ENCODE measurements at regions not wholly inside any gene's neighbourhood (a gene's known extent, or its start where the extent isn't known, plus 50 kb on each side); places are given as distances from the start of the nearest gene placed in this dataset.

DNA sequence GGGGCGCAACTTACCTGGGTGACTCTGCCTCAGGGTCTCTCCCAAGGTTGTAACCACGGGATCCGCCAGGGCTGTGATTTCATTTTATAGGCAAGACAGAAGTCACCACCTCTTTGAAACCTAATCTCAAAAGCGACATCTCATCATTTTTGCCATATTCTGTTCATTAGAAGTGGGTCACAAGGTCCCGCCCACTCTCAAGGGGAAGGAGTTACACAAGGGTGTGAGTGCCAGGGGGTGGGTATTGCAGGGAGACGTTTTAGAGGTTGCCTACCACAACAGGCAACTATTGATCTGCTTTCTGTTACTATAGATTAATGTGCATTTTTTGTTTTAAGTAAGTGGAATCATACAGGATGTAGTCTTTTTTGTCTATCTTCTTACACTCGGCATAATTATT lies 56.6 kb upstream of the ADPGK start:
- no peak for DNase-seq (ENCODE audit: low read depth in 4 of 4, low spot score in 3 of 4)

DNA sequence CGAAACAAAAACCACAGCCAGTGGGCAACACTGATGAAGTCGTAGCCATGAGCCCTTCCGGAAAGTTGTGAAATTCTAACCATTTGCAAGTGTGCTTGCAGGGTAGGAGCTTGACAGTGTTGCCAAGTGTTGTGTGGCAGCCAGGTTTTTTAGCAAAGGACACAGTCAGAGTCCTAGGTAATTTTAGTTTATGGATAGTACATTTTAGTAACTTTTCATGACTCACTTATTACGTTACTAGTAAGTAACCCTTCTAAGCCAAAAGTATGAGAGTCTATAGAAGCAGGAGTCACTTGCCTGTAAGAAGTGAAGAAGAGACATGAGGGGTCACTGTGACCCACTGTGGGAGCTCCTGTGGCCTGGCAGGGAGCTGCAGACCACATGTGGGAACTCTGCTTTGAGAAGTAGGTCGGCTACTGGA lies 54.8 kb upstream of the ADPGK start:
- DNase-seq (ENCODE audit: low read depth in 4 of 4, low spot score in 3 of 4) = no peak

DNA sequence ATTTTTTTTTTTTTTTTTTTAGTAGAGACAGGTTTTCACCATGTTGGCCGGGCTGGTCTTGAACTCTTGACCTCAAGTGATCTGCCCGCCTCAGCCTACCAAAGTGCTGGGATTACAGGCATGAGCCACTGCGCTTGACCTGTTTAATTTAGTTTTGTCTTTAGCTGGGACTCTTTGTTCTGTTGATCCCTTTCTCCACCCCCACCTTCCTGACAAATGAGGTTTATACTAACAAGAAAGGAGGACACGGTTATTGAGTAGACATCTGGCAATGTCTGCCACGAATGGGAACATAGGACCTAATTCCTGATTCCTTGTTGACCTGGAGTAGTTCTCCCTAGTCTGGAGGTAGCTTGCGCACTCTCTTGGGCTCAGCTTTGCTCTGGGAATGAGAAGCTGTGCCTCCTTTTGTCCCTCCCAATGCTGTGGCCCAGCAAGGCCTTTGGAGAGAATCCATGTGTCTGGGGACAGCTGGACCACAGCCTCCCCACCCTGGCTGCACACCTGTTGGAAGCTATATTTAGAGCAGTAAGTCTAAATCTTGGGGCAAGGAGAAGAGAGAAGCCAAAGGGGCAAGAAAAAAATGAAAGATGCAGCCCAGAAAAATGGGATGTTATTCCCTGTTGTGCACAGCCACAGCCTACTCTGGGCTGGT lies 53.2 kb upstream of the ADPGK start:
- DNase-seq (ENCODE audit: low read depth in 4 of 4, low spot score in 3 of 4) = no peak

DNA sequence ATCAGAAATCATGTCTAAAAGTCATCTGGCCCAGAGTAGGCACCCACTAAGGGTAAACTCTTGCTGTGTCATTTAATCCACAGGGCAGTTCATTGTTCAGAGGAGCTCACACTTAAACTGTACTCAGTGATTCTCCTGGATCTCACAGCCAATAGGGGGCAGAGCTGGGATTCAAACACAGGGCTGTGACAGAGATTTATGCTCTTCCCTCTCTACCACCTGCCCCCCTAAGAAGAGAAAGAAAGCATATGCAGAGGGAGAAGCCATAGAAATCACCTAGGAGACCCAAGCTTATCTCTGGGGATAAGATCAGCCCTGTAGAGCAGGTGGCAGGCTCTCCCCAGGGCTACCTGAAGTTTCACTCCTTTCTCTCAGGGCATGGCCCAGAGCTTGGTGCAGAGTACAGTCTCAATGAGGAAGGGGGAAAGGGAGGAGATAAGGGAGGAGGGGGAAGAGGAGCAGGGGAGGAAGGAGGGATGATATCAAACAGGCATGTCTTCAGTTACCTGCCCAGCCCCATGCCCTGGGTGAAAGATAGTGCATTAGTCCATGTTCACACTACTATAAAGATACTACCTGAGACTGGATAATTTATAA lies 51.8 kb upstream of the ADPGK start:
- DNase-seq (ENCODE audit: low read depth in 4 of 4, low spot score in 3 of 4) = peak in 1 of 4 donors; percentile 7

DNA sequence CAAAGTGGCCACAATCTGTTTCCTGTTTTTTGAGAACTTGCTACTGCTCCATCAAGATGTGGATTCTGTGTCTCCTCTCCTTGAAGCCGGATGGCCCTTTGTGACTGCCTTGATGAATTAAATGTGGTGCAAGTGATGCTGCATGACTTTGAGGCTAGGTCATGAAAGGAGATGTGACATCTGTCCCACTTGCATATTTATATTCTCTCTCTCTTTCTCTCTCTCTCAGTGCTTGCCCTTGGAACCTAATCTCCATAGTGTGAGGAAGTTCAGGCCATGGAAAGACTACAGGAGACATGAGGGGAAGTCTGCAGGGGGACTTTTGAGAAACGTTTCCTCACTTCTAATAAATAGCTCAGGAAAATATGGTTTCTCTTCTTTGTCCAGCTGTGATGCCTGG lies 50.0 kb upstream of the ADPGK start:
- no peak for DNase-seq (ENCODE audit: low read depth in 4 of 4, low spot score in 3 of 4)

All from left renal pelvis (tissue), 4 donors.